Mucosa of stomach (tissue), 1 donor: ENCODE measurements at regions not wholly inside any gene's neighbourhood (a gene's known extent, or its start where the extent isn't known, plus 50 kb on each side); places are given as distances from the start of the nearest gene placed in this dataset.

Experiments used
- H3K27me3 ChIP-seq: one replicate; pipeline ENCODE4 v1.7.0; 2013; ENCODE audit warnings: mild to moderate bottlenecking, low read length; ENCODE audit not compliant: control insufficient read depth, insufficient read depth
- H3K36me3 ChIP-seq: one replicate; pipeline ENCODE4 v1.7.0; 2013; ENCODE audit warnings: low read length; ENCODE audit not compliant: control insufficient read depth, insufficient read depth
- H3K4me1 ChIP-seq: one replicate; pipeline ENCODE4 v1.7.0; 2013; ENCODE audit warnings: mild to moderate bottlenecking, low read length; ENCODE audit not compliant: control insufficient read depth, insufficient read depth
- H3K4me3 ChIP-seq: one replicate; pipeline ENCODE4 v1.7.0; 2013; ENCODE audit warnings: low read length
- H3K9ac ChIP-seq: one replicate; pipeline ENCODE4 v1.7.0; 2013; ENCODE audit warnings: mild to moderate bottlenecking, low read length, moderate library complexity
- H3K9me3 ChIP-seq: one replicate; pipeline ENCODE4 v1.7.0; 2013; ENCODE audit warnings: mild to moderate bottlenecking, low read length, moderate library complexity; ENCODE audit not compliant: control insufficient read depth
- donor health status: Pancreatic carcinoma.

DNA sequence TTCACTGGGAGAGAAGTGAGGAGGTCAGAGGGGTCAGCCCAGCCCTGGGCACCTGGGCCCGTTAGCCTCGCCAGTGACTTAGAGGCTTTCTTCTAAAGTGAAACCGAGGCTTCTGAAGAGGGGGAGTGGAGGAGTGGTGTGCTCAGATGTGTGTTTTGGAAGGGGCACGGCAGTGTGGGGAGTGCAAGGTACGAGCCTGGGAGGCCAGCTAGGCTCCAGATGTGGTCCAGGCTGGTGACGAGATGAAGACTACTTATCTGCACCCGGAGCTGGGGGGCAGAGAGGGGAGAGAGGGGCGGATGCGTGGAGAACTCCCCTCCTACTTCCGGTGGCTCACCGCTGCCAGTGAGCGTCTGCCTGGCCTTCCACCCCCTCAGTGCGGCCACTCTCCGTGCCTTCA, 371.3 kb upstream of the HS6ST1 start:
- H3K9ac ChIP-seq: no peak overlapping the region
- H3K27me3 ChIP-seq: no peaks in the 10 kb centered on the region
- H3K9me3 ChIP-seq: no peaks in the 10 kb centered on the region
- no peaks in the 10 kb centered on the region for H3K4me1 ChIP-seq
- H3K4me3 ChIP-seq: no peak overlapping the region
- H3K36me3 ChIP-seq: no peaks in the 10 kb centered on the region

DNA sequence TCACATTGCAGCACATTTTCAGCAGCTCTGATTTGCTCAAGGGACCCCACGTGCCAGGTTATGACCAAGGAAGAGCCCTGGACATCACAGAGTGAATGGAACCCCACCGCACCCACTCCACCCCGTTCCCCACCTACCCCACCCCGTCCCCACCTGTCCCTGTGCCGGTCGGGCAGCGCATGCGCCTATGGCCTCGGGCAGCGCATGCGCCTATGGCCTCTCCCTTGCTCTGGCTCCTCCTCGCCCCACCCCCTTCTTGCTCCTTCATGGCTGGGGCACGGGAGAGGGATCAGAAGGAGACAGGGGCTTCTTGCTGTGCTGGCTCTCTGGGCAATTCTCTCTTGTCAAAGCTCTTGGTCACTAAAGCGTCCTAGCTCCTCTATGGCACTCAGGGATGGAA, 371.8 kb upstream of the HS6ST1 start:
- Histone ChIP-seq H3K4me1 (no peaks in the 10 kb centered on the region), H3K9ac (no peak overlapping the region), H3K4me3 (no peak overlapping the region), H3K27me3 (no peaks in the 10 kb centered on the region), H3K9me3 (no peaks in the 10 kb centered on the region), H3K36me3 (no peaks in the 10 kb centered on the region)

DNA sequence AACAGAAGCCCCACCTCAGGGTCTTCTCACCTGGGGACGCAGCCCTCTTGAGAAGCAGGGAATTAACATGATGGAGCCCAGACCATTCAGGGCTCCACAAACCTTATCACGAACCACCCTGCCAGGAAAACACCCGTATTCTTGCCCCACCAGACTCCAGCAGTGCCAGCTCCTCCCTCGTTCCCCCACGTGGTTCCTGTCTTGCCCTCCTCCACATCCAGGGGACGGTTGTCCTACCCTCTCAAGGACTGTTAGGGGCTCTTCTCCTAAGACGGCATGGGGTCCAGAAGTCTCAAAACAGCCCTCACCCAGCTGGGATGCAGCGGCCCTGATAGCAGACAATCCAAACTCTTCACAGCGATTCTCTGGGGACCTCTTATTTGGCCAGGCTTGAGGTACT, 372.2 kb upstream of the HS6ST1 start:
- Histone ChIP-seq H3K27me3 (no peaks in the 10 kb centered on the region), H3K9ac (no peak overlapping the region), H3K9me3 (no peaks in the 10 kb centered on the region), H3K36me3 (no peaks in the 10 kb centered on the region), H3K4me1 (no peaks in the 10 kb centered on the region), H3K4me3 (no peak overlapping the region)

DNA sequence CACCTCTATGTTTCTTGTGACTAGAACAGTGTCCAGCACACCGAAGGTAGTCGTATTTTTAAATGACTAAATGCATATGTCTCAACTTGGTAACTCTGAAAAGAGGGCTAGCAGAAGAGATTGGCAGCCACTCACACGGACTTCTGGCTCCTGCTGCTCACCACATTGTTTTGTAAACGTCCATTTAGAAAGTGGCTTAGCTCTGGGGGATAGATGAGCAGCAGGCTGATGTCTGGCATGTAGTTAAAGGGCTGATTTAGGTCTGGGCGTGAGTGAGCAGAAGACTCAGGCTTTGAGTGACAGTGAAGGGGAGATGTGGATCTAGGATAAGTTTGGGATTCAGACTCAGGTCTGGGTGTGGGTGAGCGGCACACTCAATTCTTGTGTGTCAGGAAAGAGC, 372.9 kb upstream of the HS6ST1 start:
- no peaks in the 10 kb centered on the region for H3K9me3 ChIP-seq
- no peak overlapping the region for H3K4me3 ChIP-seq
- no peaks in the 10 kb centered on the region for H3K36me3 ChIP-seq
- no peaks in the 10 kb centered on the region for H3K27me3 ChIP-seq
- no peak overlapping the region for H3K9ac ChIP-seq
- H3K4me1 ChIP-seq: no peaks in the 10 kb centered on the region

DNA sequence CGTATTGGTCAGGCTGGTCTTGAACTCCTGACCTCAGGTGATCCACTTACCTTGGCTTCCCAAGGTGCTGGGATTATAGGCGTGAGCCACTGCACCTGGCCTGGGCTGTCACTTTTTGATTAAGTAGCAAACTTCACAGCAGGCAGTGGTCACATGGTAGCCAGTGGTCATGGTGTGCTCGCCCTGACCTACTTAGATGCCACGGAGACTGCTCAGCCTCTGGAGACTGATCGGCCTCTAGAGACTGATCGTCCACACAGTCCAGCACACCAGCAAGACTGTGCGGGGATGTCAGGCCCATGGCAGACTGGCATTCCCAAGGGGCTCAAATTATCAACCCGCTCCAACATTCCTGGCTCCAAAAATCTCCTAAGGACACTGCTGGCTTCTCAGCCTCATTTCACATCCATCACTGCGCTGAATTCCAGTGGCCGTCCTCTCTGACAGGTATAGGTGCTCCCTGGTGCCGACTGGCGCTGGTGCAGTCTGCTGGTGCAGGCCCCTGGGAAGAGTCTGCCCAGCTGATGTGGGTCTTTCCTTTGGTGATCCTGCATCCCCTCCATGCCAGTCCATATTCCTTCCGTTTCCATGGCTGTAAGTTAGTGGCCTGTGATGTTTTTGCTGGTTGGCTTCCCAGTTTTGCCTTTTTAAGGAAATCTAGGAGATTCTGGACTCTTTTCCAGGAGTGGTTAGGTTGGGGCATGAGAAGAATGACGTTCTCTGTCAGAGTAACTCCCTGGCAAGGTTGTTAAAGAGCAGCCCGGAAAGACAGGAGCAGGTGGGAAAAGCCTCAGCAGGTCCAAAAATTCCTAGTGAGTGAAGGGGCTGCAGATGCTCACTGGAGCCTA, 374.5 kb upstream of the HS6ST1 start:
- no peak overlapping the region for H3K9ac ChIP-seq
- H3K9me3 ChIP-seq: no peaks in the 10 kb centered on the region
- no peaks in the 10 kb centered on the region for H3K27me3 ChIP-seq
- H3K36me3 ChIP-seq: no peaks in the 10 kb centered on the region
- no peaks in the 10 kb centered on the region for H3K4me1 ChIP-seq
- H3K4me3 ChIP-seq: no peak overlapping the region

DNA sequence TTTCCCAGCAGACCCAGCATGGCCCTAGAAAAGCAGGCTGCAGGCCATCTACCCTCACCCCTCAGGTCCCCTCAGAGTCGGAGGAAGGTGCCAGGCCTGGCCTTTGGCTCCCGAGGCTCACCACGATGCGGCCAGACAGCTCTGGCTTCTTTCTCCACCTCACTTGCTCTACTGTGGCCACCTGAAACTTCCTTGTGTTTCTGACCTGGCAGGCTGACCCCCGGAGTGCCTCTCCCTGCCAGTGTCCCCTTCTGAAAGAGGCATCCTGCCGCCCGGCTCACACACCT, 375.0 kb upstream of the HS6ST1 start:
- Histone ChIP-seq H3K4me3 (no peak overlapping the region), H3K27me3 (no peaks in the 10 kb centered on the region), H3K9ac (no peak overlapping the region), H3K9me3 (no peaks in the 10 kb centered on the region), H3K4me1 (no peaks in the 10 kb centered on the region), H3K36me3 (no peaks in the 10 kb centered on the region)

DNA sequence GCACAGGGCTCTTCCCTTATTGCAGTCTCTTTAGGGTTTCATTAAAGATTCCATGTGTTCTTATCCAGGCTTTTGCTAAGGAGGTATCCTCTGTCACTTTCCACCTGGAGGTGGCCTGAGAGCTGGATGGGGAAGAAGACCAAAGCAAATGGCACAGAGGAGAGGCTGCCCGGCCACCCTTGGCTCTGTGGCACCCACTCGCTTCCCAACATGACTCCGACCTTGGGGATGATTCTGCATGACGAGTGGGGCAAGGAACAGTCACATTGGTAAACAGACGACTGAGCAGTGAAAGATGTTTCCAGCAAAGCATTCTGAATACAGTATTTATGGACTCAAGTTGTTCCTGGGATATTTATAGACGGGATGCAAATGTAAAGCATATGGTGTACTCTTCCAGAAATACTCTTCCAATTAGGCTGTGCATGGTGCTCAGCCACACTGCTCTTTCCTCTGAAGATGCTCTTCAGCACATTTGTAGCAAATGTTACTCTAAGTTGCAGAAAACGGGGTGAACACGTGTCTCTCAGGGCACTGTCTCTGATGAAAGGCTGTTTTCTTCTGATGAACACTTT, 377.1 kb upstream of the HS6ST1 start:
- Histone ChIP-seq H3K27me3 (no peaks in the 10 kb centered on the region), H3K9me3 (no peaks in the 10 kb centered on the region), H3K4me1 (no peaks in the 10 kb centered on the region), H3K4me3 (no peak overlapping the region), H3K9ac (no peak overlapping the region), H3K36me3 (no peaks in the 10 kb centered on the region)

DNA sequence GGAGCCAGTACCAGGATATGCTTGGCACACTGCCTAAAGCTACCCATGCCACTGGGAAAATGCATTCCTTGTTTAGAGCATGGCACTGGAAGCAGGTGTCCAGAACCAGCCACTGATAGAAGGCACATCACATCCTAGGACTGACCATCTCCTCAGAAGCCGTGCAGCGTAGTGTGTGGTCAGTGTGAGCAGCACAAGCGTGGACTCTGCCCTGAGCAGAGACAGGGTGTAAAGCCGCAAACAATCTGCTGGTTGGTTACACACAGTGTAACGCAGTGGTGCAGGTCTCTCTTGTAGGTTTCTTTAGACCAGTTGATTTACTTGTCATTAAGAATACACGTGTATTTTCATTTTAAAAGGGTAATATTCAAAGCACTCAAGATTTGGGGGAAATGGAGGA, 377.8 kb upstream of the HS6ST1 start:
- Histone ChIP-seq H3K9me3 (no peaks in the 10 kb centered on the region), H3K9ac (no peak overlapping the region), H3K4me1 (no peaks in the 10 kb centered on the region), H3K4me3 (no peak overlapping the region), H3K27me3 (no peaks in the 10 kb centered on the region), H3K36me3 (no peaks in the 10 kb centered on the region)

DNA sequence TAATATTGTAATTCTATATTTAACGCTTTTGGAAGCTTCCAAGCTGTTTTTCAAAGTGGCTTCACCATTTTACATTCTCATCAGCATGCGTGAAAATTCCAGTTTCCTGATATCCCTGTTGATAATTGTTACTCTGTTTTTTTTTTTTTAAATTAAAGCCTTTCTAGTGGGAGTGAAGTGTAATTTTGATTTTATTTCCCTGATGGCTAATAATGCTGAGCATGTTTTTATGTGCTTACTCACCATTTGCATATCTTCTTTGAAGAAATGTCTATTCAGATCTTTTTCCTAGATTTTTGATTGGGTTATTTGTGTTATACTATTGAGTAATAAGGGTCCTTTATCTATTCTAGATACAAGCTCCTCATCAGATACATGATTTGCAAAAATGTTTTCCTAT, 382.8 kb upstream of the HS6ST1 start:
- H3K4me3 ChIP-seq: no peak overlapping the region
- no peaks in the 10 kb centered on the region for H3K27me3 ChIP-seq
- H3K36me3 ChIP-seq: no peaks in the 10 kb centered on the region
- no peak overlapping the region for H3K9ac ChIP-seq
- H3K4me1 ChIP-seq: no peaks in the 10 kb centered on the region
- H3K9me3 ChIP-seq: no peaks in the 10 kb centered on the region

DNA sequence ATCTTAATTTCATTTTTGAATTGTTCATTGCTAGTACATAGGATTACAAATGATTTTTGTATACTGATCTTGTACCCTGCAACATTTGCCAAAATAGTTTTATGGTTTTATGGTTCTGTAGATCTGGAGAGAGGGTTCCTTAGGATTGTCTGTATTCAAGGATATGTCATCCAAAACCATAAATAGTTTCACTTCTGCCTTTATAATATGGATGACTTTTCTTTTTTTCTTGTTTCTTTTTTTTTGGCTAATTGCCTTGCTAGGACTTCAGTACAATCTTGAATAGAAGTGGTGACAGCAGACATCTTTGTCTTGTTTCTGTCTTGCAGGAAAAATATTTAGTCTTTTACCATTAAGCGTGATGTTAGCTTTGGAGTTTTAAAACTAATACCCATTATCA, 383.9 kb upstream of the HS6ST1 start:
- Histone ChIP-seq H3K4me3 (no peak overlapping the region), H3K27me3 (no peaks in the 10 kb centered on the region), H3K36me3 (no peaks in the 10 kb centered on the region), H3K9me3 (no peaks in the 10 kb centered on the region), H3K9ac (no peak overlapping the region), H3K4me1 (no peaks in the 10 kb centered on the region)

DNA sequence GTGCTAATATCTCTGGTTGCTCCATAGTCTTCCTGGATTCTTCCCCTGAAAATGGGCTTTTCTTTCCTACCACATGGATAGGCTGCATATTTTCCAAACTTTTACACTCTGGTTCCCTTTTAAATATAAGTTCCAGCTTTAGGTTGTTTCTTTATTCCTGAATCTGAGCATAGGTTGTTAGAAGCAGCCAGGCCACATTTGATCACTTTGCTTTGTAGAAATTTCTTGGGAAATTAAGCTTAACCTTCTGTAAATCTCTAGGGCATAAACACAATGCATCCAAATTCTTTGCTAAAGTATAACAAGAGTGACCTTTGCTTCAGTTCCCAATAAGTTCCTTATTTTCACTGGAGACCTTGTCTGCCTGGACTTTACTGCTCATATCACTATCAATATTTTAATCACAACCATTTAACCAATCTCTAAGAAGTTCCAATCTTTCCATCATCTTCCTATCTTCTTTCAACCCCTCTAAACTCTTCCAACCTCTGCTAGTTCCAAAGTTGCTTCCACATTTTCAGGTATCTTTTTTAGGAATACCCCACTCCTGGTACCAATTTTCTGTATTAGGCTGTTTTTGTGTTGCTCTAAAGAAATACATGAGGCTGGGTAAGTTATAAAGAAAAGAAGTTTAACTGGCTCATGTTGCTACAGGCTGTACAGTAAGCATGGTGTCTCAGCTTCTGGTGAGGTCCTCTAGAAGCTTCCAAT, 389.6 kb upstream of the HS6ST1 start:
- no peak overlapping the region for H3K4me3 ChIP-seq
- no peaks in the 10 kb centered on the region for H3K9me3 ChIP-seq
- no peaks in the 10 kb centered on the region for H3K27me3 ChIP-seq
- H3K36me3 ChIP-seq: no peaks in the 10 kb centered on the region
- no peak overlapping the region for H3K9ac ChIP-seq
- no peaks in the 10 kb centered on the region for H3K4me1 ChIP-seq

DNA sequence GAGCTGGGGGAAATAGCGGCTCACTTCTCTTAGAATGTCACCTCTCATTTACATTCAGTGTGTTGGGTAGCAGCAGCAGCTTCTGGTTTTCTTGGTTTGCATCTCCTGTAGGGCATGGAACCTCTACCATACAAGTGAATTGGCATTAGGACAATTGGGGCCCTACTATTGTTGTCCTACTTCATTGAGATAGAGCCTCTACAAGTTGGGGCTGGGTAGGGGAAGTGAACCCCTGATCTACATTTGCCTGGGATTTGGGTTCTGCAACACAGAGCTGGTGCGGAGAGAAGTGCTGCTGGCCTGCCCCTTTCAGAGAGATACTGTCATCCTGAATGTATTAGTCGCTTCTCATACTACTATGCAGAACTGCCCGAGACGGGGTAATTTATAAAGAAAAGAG, 391.6 kb upstream of the HS6ST1 start:
- no peaks in the 10 kb centered on the region for H3K27me3 ChIP-seq

More for the DNA sequence above, 391.6 kb upstream of the HS6ST1 start:
- no peak overlapping the region for H3K9ac ChIP-seq
- H3K36me3 ChIP-seq: no peaks in the 10 kb centered on the region
- no peaks in the 10 kb centered on the region for H3K9me3 ChIP-seq
- H3K4me3 ChIP-seq: no peak overlapping the region
- no peaks in the 10 kb centered on the region for H3K4me1 ChIP-seq
